Natural killer cell treated with Interleukin-12 subunit alpha and Interleukin-12 subunit beta and Interleukin-15 and Interleukin-18, amount 100 ng/mL, for 72 hours (primary cell): ENCODE measurements at regions not wholly inside any gene's neighbourhood (a gene's known extent, or its start where the extent isn't known, plus 50 kb on each side); places are given as distances from the start of the nearest gene placed in this dataset.
"Not testable (repeated sequence)": the region's sequence is repeated elsewhere in the genome, so short reads cannot be mapped to it uniquely, and the experiment has no call there.

Experiments used
- ATAC-seq, 2 donors: fragments of 150-1000 bp; cut with Tn5 transposase in 1 of 2; sonication (Bioruptor Pico), chemical (Tn5 transposase) in 1 of 2; 2 replicates each; pipeline ENCODE4 v1.10.0; 2021
- DNase-seq: peaks from one replicate; pipeline ENCODE4 v3.0.0; 2022; ENCODE audit warnings: low spot score
- H3K27ac Mint-ChIP-seq, 2 donors: 1 replicate in 1 of 2; 2 replicates in 1 of 2; pipeline ENCODE4 v1.8.0; 2022; ENCODE audit warnings: mixed read lengths in 2 of 2, mild to moderate bottlenecking in 1 of 2, moderate library complexity in 1 of 2
- H3K27me3 Mint-ChIP-seq, 2 donors: 1 replicate in 1 of 2; 2 replicates in 1 of 2; pipeline ENCODE4 v1.8.0; 2022; ENCODE audit warnings: mixed read lengths in 2 of 2
- H3K36me3 Mint-ChIP-seq: one replicate; pipeline ENCODE4 v1.8.0; 2022; ENCODE audit warnings: mixed read lengths
- H3K4me1 Mint-ChIP-seq, 2 donors: 1 replicate in 1 of 2; 2 replicates in 1 of 2; pipeline ENCODE4 v1.8.0; 2022; ENCODE audit warnings: low read depth in 2 of 2, mixed read lengths in 2 of 2, mild to moderate bottlenecking in 1 of 2
- H3K4me3 Mint-ChIP-seq: one replicate; pipeline ENCODE4 v1.8.0; 2022; ENCODE audit warnings: mixed read lengths
- H3K9me3 Mint-ChIP-seq: 2 replicates; pipeline ENCODE4 v1.8.0; 2022; ENCODE audit warnings: mixed read lengths

- Mint-ChIP-seq H3K27me3 (no peaks in the 10 kb centered on the region), H3K4me1 (peaks cover 23 to 39% of the 10 kb centered on the region in 2 donors), H3K36me3 (peaks cover 6% of the 10 kb centered on the region), H3K4me3 (peak overlapping the region; percentile 31), H3K9me3 (no peaks in the 10 kb centered on the region), H3K27ac (peak overlapping the region in 1 of 2 donors; percentile 61)
- ATAC-seq (no peak), DNase-seq (no peak)
These were observed 356.7 kb downstream of the TMEM167A start for GRCh38 chr5:82720213-82721086.

DNA sequence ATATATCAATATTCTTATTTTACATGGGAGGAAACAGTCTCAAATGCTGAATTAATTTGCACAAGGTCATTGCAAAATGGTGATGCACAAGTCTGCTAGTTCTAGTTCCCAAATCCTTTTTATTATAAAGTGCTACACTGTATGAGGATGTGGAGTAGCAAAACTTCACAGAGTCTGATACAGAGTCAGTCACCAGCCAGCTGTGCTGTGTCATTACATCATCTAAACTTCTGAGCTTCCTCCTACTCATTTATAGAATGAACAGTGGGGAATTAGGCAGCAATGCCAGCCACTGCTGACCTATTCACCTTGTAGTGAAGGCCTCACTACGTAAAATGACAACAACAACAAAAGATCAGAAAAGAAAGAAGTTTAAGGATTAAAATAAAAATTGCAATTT lies 357.8 kb downstream of the TMEM167A start:
- Mint-ChIP-seq H3K4me1 (peaks cover 23 to 35% of the 10 kb centered on the region in 2 donors), H3K27me3 (no peaks in the 10 kb centered on the region), H3K9me3 (no peaks in the 10 kb centered on the region), H3K36me3 (peaks cover 6% of the 10 kb centered on the region), H3K4me3 (peak overlapping the region; percentile 70), H3K27ac (peak overlapping the region; percentile 32 to 61)
- DNase-seq (peak; percentile 62), ATAC-seq (peak; percentile 88 to 89)

- H3K27me3 Mint-ChIP-seq, result no peaks in the 10 kb centered on the region
- ATAC-seq (peak; percentile 84 to 90), DNase-seq (peak; percentile 70)
- peak overlapping the region; percentile 32 to 61 for H3K27ac Mint-ChIP-seq
- H3K36me3 Mint-ChIP-seq, result peaks cover 6% of the 10 kb centered on the region
- H3K9me3 Mint-ChIP-seq, result peaks cover 4% of the 10 kb centered on the region
- peaks cover 18 to 27% of the 10 kb centered on the region in 2 donors for H3K4me1 Mint-ChIP-seq
- H3K4me3 Mint-ChIP-seq, result peak overlapping the region; percentile 47
These were observed 359.5 kb downstream of the TMEM167A start for GRCh38 chr5:82717738-82718137.

- H3K4me3 Mint-ChIP-seq, DNase-seq, H3K27ac Mint-ChIP-seq, H3K9me3 Mint-ChIP-seq, H3K27me3 Mint-ChIP-seq, H3K36me3 Mint-ChIP-seq, ATAC-seq: not testable (repeated sequence)
- H3K4me1 Mint-ChIP-seq, result peaks cover 11 to 14% of the 10 kb centered on the region in 2 donors
These were observed 362.5 kb downstream of the TMEM167A start for GRCh38 chr5:82714732-82715131.

DNA sequence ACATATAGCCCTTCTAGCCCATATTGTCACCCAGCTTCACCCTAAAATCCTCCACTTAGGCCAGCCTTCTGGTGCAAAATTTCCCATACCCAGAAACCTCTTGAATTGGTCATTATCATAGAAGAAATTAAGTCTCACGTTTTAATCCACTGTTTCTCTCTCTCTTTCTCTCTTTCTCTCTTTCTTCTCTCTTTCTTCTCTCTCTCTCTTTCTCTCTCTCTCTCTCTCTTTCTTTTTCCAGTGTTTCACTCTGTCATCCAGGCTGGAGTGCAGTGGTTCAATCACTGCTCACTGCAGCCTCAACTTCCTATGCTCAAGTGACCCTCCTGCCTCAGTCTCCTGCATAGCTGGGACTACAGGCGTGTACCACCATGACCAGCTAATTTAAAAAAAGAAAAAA lies 363.4 kb downstream of the TMEM167A start:
- no peak overlapping the region for H3K4me3 Mint-ChIP-seq
- H3K27ac Mint-ChIP-seq, result no peak overlapping the region
- peaks cover 0 to 4% of the 10 kb centered on the region in 2 donors for H3K27me3 Mint-ChIP-seq
- DNase-seq (no peak), ATAC-seq (no peak)
- H3K9me3 Mint-ChIP-seq, result peaks cover 9% of the 10 kb centered on the region
- H3K36me3 Mint-ChIP-seq, result peaks cover 4% of the 10 kb centered on the region
- peaks cover 6 to 9% of the 10 kb centered on the region in 2 donors for H3K4me1 Mint-ChIP-seq

- no peak for DNase-seq
- Mint-ChIP-seq H3K36me3 (peaks cover 4% of the 10 kb centered on the region), H3K9me3 (peaks cover 9% of the 10 kb centered on the region)
These were observed 369.5 kb downstream of the TMEM167A start for GRCh38 chr5:82707741-82708140.

GRCh38 chr5:82704381-82704780 lies 372.8 kb downstream of the TMEM167A start:
- H3K36me3 Mint-ChIP-seq, result peaks cover 3% of the 10 kb centered on the region
- peaks cover 8% of the 10 kb centered on the region for H3K9me3 Mint-ChIP-seq
- peaks cover 0 to 3% of the 10 kb centered on the region in 2 donors for H3K27me3 Mint-ChIP-seq
- H3K4me3 Mint-ChIP-seq, result no peak overlapping the region
- DNase-seq, result no peak
- no peaks in the 10 kb centered on the region for H3K4me1 Mint-ChIP-seq
- ATAC-seq, result no peak
- no peak overlapping the region for H3K27ac Mint-ChIP-seq

More at GRCh38 chr5:82707741-82708140, 369.5 kb downstream of the TMEM167A start:
- peaks cover 0 to 4% of the 10 kb centered on the region in 2 donors for H3K27me3 Mint-ChIP-seq
- H3K4me1 Mint-ChIP-seq, result no peaks in the 10 kb centered on the region
- ATAC-seq, result no peak
- no peak overlapping the region for H3K27ac Mint-ChIP-seq
- H3K4me3 Mint-ChIP-seq, result no peak overlapping the region

GRCh38 chr5:82702046-82702445 lies 375.1 kb downstream of the TMEM167A start:
- Mint-ChIP-seq H3K4me1 (no peaks in the 10 kb centered on the region), H3K27me3 (no peaks in the 10 kb centered on the region), H3K36me3 (no peaks in the 10 kb centered on the region), H3K27ac (no peak overlapping the region), H3K4me3 (no peak overlapping the region), H3K9me3 (peaks cover 5% of the 10 kb centered on the region)
- no peak for ATAC-seq
- no peak for DNase-seq

GRCh38 chr5:82699737-82700136 lies 377.5 kb downstream of the TMEM167A start:
- Mint-ChIP-seq H3K27me3 (no peaks in the 10 kb centered on the region), H3K9me3 (no peaks in the 10 kb centered on the region)

DNA sequence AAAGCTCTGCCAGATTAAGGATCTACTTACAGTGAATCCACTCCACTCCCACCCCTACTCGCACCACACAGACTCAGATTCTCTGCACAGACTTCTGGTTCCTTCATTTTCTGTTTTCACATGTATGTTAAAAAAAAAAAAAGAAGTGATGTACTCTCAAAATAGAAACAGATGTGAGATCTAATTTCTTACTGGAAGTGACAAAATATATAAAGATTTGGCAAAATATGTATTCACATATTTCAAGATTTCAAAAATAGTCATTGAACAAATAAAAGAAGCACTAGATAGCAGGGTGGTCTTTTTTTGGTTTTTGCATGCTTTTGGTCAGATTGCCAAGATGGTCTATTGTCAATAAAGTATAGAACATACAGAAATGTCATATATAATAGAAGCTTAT lies 379.2 kb downstream of the TMEM167A start:
- no peaks in the 10 kb centered on the region for H3K4me1 Mint-ChIP-seq
- H3K27me3 Mint-ChIP-seq, result no peaks in the 10 kb centered on the region
- no peak for ATAC-seq
- H3K9me3 Mint-ChIP-seq, result no peaks in the 10 kb centered on the region
- no peak overlapping the region for H3K4me3 Mint-ChIP-seq
- DNase-seq, result no peak
- no peak overlapping the region for H3K27ac Mint-ChIP-seq
- no peaks in the 10 kb centered on the region for H3K36me3 Mint-ChIP-seq

More at GRCh38 chr5:82699737-82700136, 377.5 kb downstream of the TMEM167A start:
- H3K27ac Mint-ChIP-seq, result no peak overlapping the region
- DNase-seq (no peak), ATAC-seq (no peak)
- H3K36me3 Mint-ChIP-seq, result no peaks in the 10 kb centered on the region
- no peak overlapping the region for H3K4me3 Mint-ChIP-seq
- no peaks in the 10 kb centered on the region for H3K4me1 Mint-ChIP-seq

DNA sequence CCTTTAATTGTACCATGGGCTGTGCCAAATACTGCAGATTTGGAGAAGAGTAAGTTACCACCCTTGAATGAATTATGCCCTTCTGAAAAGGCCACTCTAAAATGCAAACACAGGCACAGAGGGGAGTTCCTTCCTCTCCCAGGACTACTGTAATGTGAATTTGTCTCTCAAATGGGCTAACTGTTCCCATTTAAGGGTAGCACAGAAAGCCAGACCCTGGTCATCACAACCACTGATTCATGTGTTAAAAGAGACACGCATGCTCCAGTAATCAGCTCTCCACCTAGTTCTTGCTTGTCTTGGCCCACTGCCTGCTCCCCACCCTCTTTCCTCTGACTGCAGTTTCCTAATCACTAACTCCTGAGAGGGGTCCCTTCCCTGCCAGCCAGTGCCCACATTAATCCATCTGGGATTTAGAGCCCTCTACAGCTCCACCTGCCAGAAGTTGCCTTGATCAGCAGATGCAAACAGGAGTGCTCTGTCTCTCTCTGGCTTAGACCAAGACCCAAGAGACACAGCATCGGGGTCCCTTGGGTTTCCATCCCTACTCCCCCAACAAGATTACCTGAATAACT lies 382.4 kb downstream of the TMEM167A start:
- ATAC-seq (no peak), DNase-seq (no peak)
- no peaks in the 10 kb centered on the region for H3K27me3 Mint-ChIP-seq
- H3K4me3 Mint-ChIP-seq, result no peak overlapping the region
- H3K27ac Mint-ChIP-seq, result no peak overlapping the region
- no peaks in the 10 kb centered on the region for H3K4me1 Mint-ChIP-seq
- H3K9me3 Mint-ChIP-seq, result no peaks in the 10 kb centered on the region
- H3K36me3 Mint-ChIP-seq, result no peaks in the 10 kb centered on the region

DNA sequence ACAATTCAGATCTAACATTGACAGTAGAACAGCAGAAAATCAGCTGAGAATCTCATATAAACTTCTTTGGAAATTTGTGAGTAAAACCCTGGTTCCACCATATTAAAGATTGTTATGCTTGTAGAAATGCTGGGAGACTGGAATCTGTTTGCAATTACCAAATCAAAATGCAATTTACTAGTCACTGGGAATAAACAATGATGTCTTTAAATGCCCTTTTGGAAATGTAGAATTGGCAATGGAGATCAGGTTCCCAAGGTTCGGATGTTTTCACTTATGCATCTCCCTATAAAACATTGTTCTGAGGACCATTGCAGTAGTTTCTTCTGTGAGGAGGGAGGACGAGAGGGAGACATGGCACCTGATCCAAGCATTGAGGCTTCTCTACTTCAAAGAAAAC lies 384.4 kb downstream of the TMEM167A start:
- ATAC-seq, result no peak
- no peak overlapping the region for H3K4me3 Mint-ChIP-seq
- H3K9me3 Mint-ChIP-seq, result no peaks in the 10 kb centered on the region
- H3K36me3 Mint-ChIP-seq, result no peaks in the 10 kb centered on the region
- no peaks in the 10 kb centered on the region for H3K27me3 Mint-ChIP-seq
- DNase-seq, result no peak
- peaks cover 0 to 10% of the 10 kb centered on the region in 2 donors for H3K4me1 Mint-ChIP-seq
- H3K27ac Mint-ChIP-seq, result no peak overlapping the region

DNA sequence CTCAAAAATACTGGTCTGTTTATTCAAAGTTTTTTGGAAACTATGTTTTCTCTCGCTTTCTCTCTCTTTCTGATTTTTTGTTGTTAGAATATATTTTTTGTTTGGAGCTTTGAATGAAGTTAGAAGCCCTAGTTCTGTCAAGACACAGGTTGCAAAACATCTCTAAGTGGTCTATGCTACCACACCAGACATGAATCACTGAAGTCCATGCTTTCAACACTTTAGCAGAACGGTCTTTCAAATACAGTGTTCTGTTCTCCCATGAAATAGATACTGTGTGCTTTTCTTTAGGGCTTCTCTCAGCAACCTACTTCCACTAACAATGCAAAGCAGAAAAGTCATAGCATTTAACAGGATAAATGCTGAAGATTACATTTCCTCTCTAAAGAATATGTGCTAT lies 392.5 kb downstream of the TMEM167A start:
- ATAC-seq (no peak), DNase-seq (no peak)
- Mint-ChIP-seq H3K36me3 (no peaks in the 10 kb centered on the region), H3K4me1 (peaks cover 5 to 21% of the 10 kb centered on the region in 2 donors), H3K4me3 (peak overlapping the region; percentile 9), H3K27ac (peak overlapping the region; percentile 21 to 66), H3K27me3 (no peaks in the 10 kb centered on the region), H3K9me3 (no peaks in the 10 kb centered on the region)

- ATAC-seq (no peak), DNase-seq (no peak)
- Mint-ChIP-seq H3K9me3 (no peaks in the 10 kb centered on the region), H3K36me3 (no peaks in the 10 kb centered on the region), H3K27ac (peak overlapping the region; percentile 21 to 66), H3K4me3 (no peak overlapping the region), H3K4me1 (peaks cover 5 to 17% of the 10 kb centered on the region in 2 donors), H3K27me3 (no peaks in the 10 kb centered on the region)
These were observed 393.0 kb downstream of the TMEM167A start for GRCh38 chr5:82684165-82684564.
